ENCODE measurements at regions not wholly inside any gene's neighbourhood (a gene's known extent, or its start where the extent isn't known, plus 50 kb on each side); places are given as distances from the start of the nearest gene placed in this dataset.

DNA sequence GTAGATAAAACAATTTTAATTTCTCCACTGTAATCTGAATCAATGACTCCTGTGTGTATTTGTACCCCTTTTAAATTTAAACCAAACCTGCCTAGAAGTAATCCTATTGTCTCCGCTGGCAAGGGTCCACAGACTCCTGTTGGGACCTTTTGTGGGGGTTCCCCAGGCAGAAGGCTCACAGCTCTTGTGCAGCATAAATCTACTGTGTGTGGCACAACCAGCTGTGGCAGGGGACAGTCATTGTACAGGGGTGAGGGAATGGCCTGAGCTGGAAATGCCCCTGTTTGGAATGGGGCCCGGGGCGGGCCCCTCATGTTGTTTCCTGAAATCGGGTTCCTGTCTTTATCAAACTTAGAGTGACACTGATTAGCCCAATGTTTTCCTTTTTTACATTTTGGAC is 318.2 kb upstream of the FAM98A start:
- no peaks in the 10 kb centered on the region for H3K9me3 ChIP-seq
- WGBS (ENCODE audit: insufficient coverage, low coverage, low lambda C conversion rate, missing lambda C conversion rate): 20% methylated on average over 1 of the region's 4 CpGs
- no peak overlapping the region for H3K27ac ChIP-seq
- H3K36me3 ChIP-seq: no peaks in the 10 kb centered on the region
- DNase-seq (no peak), ATAC-seq (no peak)
- no peaks in the 10 kb centered on the region for H3K27me3 ChIP-seq
- TF ChIP-seq, protein P1, sequence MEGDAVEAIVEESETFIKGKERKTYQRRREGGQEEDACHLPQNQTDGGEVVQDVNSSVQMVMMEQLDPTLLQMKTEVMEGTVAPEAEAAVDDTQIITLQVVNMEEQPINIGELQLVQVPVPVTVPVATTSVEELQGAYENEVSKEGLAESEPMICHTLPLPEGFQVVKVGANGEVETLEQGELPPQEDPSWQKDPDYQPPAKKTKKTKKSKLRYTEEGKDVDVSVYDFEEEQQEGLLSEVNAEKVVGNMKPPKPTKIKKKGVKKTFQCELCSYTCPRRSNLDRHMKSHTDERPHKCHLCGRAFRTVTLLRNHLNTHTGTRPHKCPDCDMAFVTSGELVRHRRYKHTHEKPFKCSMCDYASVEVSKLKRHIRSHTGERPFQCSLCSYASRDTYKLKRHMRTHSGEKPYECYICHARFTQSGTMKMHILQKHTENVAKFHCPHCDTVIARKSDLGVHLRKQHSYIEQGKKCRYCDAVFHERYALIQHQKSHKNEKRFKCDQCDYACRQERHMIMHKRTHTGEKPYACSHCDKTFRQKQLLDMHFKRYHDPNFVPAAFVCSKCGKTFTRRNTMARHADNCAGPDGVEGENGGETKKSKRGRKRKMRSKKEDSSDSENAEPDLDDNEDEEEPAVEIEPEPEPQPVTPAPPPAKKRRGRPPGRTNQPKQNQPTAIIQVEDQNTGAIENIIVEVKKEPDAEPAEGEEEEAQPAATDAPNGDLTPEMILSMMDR (IDR thresholded peaks at IDR 0.05): no peak
- TF ChIP-seq POLR2A (IDR thresholded peaks at IDR 0.05): no peak
- no peaks in the 10 kb centered on the region for H3K4me1 ChIP-seq
- intact Hi-C loops (cut with DNase I): no loop called here
- H3K4me3 ChIP-seq: no peak overlapping the region

DNA sequence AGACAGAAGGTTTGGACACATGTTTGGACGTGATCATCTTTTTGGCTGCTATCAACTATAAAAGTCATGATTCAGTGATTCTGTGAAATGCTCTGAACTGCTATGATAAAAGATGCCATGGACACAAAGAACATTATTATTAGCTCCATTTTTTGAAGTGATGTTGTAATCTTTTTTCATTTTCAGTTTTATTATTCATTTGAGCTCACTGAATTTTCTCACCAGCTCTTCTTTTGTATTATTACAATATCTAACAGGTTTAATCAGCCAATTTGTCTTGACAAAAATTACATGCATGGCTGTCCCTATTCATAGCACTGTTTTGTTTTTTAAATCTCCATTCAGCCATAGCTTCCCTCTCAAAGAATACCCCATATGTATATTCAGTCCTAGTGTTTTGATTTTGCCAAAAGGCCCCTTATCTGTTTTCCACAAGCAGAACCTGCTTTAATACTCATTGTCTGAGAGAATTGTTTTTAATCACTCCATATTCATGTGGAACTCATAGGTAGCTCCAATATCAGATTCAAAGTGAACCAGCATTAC is 314.0 kb upstream of the FAM98A start:
- TF ChIP-seq, protein P1 (IDR thresholded peaks at IDR 0.05): no peak
- TF ChIP-seq POLR2A (IDR thresholded peaks at IDR 0.05): no peak
- intact Hi-C loops (cut with DNase I): no loop called here
- Histone ChIP-seq H3K36me3 (no peaks in the 10 kb centered on the region), H3K4me3 (no peak overlapping the region), H3K9me3 (no peaks in the 10 kb centered on the region), H3K27ac (no peak overlapping the region), H3K27me3 (no peaks in the 10 kb centered on the region), H3K4me1 (peaks cover 0 to 12% (median 1%) of the 10 kb centered on the region in 4 donors)
- ATAC-seq (no peak), DNase-seq (no peak)
- 56% methylated on average over 1 of the region's 1 CpG for WGBS (ENCODE audit: insufficient coverage, low coverage, low lambda C conversion rate, missing lambda C conversion rate)

DNA sequence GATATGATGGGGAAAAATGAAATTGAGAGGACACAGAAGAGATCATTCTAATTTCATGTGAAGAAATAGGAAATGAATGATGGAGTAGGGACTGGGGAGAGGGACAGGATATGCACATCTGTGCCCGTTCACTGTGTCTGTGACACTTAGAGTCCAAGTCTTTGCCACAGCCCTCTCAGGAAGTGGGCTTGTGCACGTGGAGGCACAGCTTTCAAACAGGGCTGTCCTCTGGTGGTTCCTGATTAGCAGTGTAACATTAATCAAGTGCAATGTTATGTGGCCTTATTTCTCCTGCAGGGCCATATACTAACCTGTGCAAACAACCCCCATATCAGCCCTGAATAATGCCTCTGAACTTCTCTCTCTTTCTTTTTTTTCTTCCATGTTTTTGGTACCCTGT is 312.2 kb upstream of the FAM98A start:
- Histone ChIP-seq H3K4me1 (peaks cover 0 to 12% (median 1%) of the 10 kb centered on the region in 4 donors), H3K27ac (no peak overlapping the region), H3K9me3 (no peaks in the 10 kb centered on the region), H3K27me3 (no peaks in the 10 kb centered on the region), H3K4me3 (no peak overlapping the region), H3K36me3 (no peaks in the 10 kb centered on the region)
- TF ChIP-seq, protein P1 (IDR thresholded peaks at IDR 0.05): no peak
- no peak for TF ChIP-seq POLR2A (IDR thresholded peaks at IDR 0.05)
- ATAC-seq: no peak
- DNase-seq: no peak
- 38% methylated on average over 2 of the region's 2 CpGs for WGBS (ENCODE audit: insufficient coverage, low coverage, low lambda C conversion rate, missing lambda C conversion rate)
- intact Hi-C loops (cut with DNase I): no loop called here

DNA sequence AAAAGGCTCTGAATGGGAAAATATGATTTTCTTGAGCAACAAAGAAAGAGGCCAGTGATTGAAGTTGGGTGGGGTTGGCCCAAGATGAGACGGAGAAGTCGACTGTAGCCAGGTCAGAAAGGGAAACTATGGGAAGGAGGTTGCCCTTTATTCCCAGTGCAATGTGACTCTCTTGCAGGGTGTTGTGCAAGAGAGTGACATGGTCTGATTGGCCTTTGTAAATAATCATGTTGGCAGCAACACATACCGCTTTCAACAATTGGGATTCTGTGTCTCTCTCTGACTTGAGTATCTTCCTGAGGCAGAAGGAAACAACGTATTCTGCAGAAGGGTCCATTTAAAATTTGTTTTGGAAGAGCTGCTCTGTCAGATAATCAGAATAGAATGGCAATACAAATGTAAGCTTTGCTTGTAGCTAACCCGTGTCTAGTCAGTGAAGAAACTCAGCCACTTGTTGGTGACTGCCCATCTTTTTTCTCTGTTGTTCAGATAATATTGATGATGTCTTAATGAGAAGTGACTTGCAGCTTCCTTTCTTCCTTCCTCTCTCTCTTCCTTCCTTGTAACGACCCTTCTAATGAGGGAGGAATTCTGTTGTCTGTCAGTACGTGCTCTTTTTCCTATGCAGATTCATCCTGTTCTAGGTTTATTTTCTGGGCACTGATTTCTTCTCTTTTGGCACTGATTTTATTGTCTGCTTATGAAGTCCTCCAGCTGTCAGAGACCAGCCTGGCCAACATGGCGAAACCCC is 311.0 kb upstream of the FAM98A start:
- no peaks in the 10 kb centered on the region for H3K27me3 ChIP-seq
- peaks cover 0 to 12% (median 1%) of the 10 kb centered on the region in 4 donors for H3K4me1 ChIP-seq
- H3K27ac ChIP-seq: no peak overlapping the region
- WGBS (ENCODE audit: insufficient coverage, low coverage, low lambda C conversion rate, missing lambda C conversion rate): 39% methylated on average over 6 of the region's 8 CpGs
- no peaks in the 10 kb centered on the region for H3K36me3 ChIP-seq
- peak in 1 of 3 donors; percentile 62 for DNase-seq
- intact Hi-C loops (cut with DNase I): no loop called here
- no peaks in the 10 kb centered on the region for H3K9me3 ChIP-seq
- no peak overlapping the region for H3K4me3 ChIP-seq
- TF ChIP-seq POLR2A (IDR thresholded peaks at IDR 0.05): no peak
- TF ChIP-seq, protein P1 (IDR thresholded peaks at IDR 0.05): no peak
- ATAC-seq: peak; percentile 99 to 100 (median 100)

All from right lobe of liver (tissue), 6 donors.